Subcutaneous abdominal adipose tissue (tissue), 5 donors: ENCODE measurements at regions not wholly inside any gene's neighbourhood (a gene's known extent, or its start where the extent isn't known, plus 50 kb on each side); places are given as distances from the start of the nearest gene placed in this dataset.

Source experiments
- H3K27ac ChIP-seq: one replicate; pipeline ENCODE4 v1.7.0; 2013; ENCODE audit warnings: low read depth, mild to moderate bottlenecking, inconsistent platforms, low read length, moderate library complexity
- H3K27me3 ChIP-seq, 5 donors: one replicate each; pipeline ENCODE4 v1.7.0; 2013; ENCODE audit warnings: low read length in 5 of 5, inconsistent platforms in 1 of 5; ENCODE audit not compliant: control insufficient read depth in 5 of 5, insufficient read depth in 4 of 5
- H3K36me3 ChIP-seq, 5 donors: one replicate each; pipeline ENCODE4 v1.7.0; 2013; ENCODE audit warnings: low read length in 5 of 5; ENCODE audit not compliant: control insufficient read depth in 5 of 5, insufficient read depth in 5 of 5
- H3K4me1 ChIP-seq, 5 donors: one replicate each; pipeline ENCODE4 v1.7.0; 2013; ENCODE audit warnings: low read length in 5 of 5, mild to moderate bottlenecking in 3 of 5, moderate library complexity in 1 of 5; ENCODE audit not compliant: control insufficient read depth in 5 of 5, insufficient read depth in 5 of 5
- H3K4me3 ChIP-seq, 5 donors: one replicate each; pipeline ENCODE4 v1.7.0; 2013; ENCODE audit warnings: low read length in 5 of 5, low read depth in 1 of 5
- H3K9ac ChIP-seq, 5 donors: one replicate each; pipeline ENCODE4 v1.7.0; 2013; ENCODE audit warnings: low read length in 5 of 5, mild to moderate bottlenecking in 4 of 5, moderate library complexity in 3 of 5
- H3K9me3 ChIP-seq, 5 donors: one replicate each; pipeline ENCODE4 v1.7.0; 2013; ENCODE audit warnings: low read length in 5 of 5; ENCODE audit not compliant: control insufficient read depth in 5 of 5
- donor health status: healthy.
- donor health status: healthy.
- donor health status: healthy.
- donor health status: healthy.
- donor health status: healthy.

DNA sequence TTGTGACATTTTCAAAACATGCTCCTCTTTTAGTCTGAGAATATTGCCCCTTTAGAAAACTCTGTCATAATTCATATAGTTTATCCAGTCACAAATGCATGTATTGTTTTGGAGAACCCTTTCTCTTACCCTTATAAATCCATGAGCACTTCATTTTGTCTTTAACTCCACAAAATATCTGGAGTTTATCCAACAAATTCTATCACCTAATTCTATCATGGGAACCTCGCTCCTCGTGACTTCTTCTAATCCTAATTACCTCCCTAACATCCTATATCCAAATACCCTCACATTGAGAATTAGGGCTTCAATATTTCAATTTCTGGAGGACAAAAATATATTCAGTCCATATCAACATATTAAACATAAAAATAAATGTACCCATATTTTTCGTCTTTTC is 1565.9 kb downstream of the ARAP2 start:
- Histone ChIP-seq H3K4me1 (no peaks in the 10 kb centered on the region), H3K27me3 (no peaks in the 10 kb centered on the region)

DNA sequence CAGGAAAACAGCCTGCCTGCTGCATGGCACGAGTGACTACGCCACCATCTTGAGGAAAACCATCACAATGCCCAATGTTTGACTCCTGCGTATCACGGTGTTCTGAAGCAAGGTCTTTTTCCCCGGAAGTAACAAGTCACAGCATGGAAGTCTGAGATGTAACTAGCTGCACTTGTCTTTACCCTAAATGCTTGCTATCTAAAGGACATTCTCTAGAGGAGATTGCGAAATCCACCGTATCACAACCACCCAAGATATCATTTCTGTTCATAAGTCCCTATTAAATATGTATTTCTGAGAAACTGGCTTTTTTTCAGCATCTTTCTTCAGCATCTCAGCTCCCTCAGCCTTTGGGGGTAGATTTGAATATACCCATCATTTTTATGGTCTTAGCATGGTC is 1565.1 kb downstream of the ARAP2 start:
- Histone ChIP-seq H3K9ac (no peak overlapping the region), H3K4me3 (no peak overlapping the region), H3K9me3 (no peaks in the 10 kb centered on the region), H3K27me3 (no peaks in the 10 kb centered on the region), H3K36me3 (no peaks in the 10 kb centered on the region), H3K27ac (no peak overlapping the region), H3K4me1 (no peaks in the 10 kb centered on the region)

More for the DNA sequence above, 1565.9 kb downstream of the ARAP2 start:
- Histone ChIP-seq H3K27ac (no peak overlapping the region), H3K4me3 (no peak overlapping the region), H3K9ac (no peak overlapping the region), H3K36me3 (no peaks in the 10 kb centered on the region), H3K9me3 (no peaks in the 10 kb centered on the region)

DNA sequence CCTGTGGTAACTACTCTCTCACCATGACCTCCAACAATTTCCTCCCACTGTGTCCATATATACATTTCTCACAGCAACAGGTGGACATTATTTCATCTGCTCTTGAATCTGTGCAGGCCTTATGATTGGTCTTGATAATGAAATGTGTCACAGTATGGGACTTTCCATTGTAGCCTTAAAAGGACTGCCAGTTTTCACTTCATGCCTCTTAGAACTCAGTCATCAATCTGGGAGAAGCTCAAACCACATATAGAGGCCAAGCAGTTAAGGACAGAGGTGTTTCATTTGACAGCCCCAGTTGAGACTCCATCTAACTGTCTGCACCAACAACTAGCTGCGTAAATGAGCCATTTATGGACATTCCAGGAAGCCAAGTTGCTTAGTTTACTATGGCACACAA is 1534.8 kb downstream of the ARAP2 start:
- Histone ChIP-seq H3K27me3 (no peaks in the 10 kb centered on the region), H3K4me1 (no peaks in the 10 kb centered on the region), H3K9ac (no peak overlapping the region), H3K27ac (no peak overlapping the region), H3K4me3 (no peak overlapping the region), H3K9me3 (no peaks in the 10 kb centered on the region), H3K36me3 (no peaks in the 10 kb centered on the region)

DNA sequence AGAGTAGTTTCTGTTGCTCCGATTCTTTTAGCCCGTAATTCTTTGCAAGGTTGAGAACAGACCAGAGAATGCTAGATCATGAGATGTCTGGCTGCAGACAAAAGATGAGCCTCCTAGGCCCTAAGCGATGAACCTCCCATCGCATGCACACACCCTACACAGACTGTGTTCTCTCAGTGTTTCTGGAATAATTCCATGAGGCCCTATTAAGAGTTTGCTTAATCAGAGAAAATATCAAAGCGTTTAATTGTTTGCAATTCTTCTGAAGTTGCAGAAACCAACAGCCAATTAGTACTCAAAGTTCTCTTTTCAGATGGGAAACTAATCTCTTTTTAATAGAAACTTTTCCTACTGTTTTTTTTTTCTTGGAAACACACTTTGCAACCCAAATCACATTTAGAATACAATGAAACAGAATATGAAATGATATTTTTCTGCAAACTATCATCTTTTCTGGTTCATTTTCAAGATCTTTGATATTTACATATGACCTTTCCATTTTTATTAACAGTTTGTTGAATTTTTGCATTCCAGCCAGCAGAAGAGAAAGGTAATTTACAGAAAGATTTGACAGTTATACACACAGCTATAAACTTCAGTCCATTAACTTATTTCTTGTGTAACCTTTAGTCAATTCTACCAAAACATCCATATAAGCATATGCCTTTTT is 1525.6 kb downstream of the ARAP2 start:
- Histone ChIP-seq H3K4me3 (no peak overlapping the region), H3K36me3 (no peaks in the 10 kb centered on the region), H3K9me3 (no peaks in the 10 kb centered on the region), H3K27ac (no peak overlapping the region), H3K9ac (no peak overlapping the region), H3K4me1 (no peaks in the 10 kb centered on the region), H3K27me3 (no peaks in the 10 kb centered on the region)

DNA sequence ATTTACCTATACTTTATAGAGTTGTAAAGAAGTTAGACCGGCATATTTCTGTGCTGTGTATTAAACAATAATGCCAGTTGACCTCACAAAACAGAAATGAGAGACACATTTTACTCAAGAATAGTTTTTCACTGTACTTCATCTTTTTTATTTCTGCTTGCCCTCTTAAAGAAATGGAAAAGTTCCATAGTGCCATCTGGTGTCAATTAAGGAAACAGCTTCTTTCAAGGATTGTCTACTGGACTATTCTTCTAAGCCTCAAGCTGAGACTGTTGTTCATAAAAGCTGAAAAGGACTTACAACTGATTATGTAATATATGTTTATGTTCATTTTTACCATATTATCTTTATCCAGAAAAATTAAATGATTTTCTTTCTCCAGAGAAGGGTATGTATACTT is 1523.7 kb downstream of the ARAP2 start:
- Histone ChIP-seq H3K4me3 (no peak overlapping the region), H3K9ac (no peak overlapping the region), H3K27ac (no peak overlapping the region), H3K27me3 (no peaks in the 10 kb centered on the region), H3K9me3 (no peaks in the 10 kb centered on the region), H3K36me3 (no peaks in the 10 kb centered on the region), H3K4me1 (no peaks in the 10 kb centered on the region)

DNA sequence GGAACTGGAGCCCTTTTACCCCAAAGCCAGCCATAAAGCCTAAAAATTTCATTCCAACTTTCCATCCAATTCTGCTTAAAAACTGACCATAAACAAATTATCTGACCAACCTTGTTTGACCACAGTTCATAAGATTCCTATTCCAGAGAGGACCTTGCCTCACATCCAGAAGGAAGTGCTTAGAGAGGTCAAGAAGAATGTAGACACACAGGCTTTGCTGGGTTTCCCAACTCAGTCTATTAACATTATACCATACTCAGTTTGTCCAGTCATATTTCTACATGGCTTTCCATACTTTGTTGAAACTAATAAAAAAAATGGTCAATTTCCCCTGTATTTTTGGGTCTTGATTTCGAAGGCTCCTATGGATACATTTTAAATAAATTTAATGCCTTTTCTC is 1522.5 kb downstream of the ARAP2 start:
- H3K9ac ChIP-seq, result no peak overlapping the region
- no peaks in the 10 kb centered on the region for H3K9me3 ChIP-seq
- no peaks in the 10 kb centered on the region for H3K4me1 ChIP-seq

DNA sequence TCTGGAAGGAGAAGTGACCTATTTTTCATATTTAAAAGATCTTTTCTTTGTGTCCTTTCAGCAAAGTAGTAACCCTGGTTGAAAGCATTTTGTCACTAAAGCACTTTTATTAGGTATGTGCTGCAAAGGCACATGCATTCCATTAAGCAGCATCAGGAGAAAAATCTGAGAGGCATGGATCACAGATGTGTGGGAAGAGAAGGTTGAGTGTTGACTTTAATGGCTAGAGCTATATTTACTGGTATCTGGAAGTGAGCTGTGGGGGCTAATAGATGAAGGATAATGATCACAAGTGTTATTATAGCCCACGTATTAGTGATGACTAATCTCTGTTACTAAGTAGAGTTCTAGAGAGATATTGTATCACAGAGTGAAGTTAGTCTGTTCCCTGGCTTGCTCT is 1520.7 kb downstream of the ARAP2 start:
- Histone ChIP-seq H3K9me3 (no peaks in the 10 kb centered on the region), H3K27me3 (no peaks in the 10 kb centered on the region), H3K4me3 (no peak overlapping the region), H3K4me1 (no peaks in the 10 kb centered on the region), H3K36me3 (no peaks in the 10 kb centered on the region), H3K9ac (no peak overlapping the region), H3K27ac (no peak overlapping the region)

More for the DNA sequence above, 1522.5 kb downstream of the ARAP2 start:
- no peak overlapping the region for H3K4me3 ChIP-seq
- H3K27ac ChIP-seq, result no peak overlapping the region
- H3K27me3 ChIP-seq, result no peaks in the 10 kb centered on the region
- H3K36me3 ChIP-seq, result no peaks in the 10 kb centered on the region

DNA sequence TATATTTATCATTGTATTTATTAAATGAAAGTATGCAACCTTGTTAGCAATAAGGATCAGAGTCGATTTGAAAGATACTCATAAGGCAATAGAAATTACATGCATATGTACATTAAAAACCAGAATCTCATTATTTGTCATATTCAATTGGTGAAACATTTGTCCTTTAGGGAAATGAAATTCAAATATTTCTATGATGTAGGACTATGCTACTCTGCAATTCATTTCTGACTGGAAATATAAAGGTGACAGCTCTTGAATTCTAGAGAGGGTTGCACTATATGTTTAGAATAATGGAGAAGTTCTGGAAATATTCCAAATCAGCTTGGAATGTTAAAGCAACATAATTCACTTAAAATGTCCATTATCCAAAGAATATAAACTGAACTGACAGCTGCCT is 1519.8 kb downstream of the ARAP2 start:
- H3K9ac ChIP-seq, result no peak overlapping the region
- no peaks in the 10 kb centered on the region for H3K36me3 ChIP-seq
- H3K4me1 ChIP-seq, result no peaks in the 10 kb centered on the region
- no peak overlapping the region for H3K27ac ChIP-seq
- no peaks in the 10 kb centered on the region for H3K27me3 ChIP-seq
- H3K9me3 ChIP-seq, result no peaks in the 10 kb centered on the region
- no peak overlapping the region for H3K4me3 ChIP-seq

DNA sequence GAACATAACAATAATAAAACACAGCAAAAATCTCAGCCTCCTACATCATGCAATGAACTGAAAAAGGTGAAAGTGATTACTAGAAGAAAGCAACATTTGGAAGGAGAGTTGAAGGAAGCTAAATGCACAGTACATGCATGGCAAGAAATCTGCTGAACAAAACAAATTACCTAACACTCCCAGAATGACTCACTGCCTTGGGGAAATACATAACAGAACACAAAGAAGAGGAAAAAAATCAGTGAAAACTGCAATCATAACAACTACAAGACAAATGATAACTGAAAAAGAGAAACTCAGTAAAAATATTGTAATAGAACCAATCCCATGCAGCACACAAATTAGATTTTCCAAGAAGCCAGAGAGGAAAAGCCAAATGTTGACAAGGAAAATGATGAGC is 1513.2 kb downstream of the ARAP2 start:
- H3K27me3 ChIP-seq, result no peaks in the 10 kb centered on the region
- H3K4me3 ChIP-seq, result no peak overlapping the region

DNA sequence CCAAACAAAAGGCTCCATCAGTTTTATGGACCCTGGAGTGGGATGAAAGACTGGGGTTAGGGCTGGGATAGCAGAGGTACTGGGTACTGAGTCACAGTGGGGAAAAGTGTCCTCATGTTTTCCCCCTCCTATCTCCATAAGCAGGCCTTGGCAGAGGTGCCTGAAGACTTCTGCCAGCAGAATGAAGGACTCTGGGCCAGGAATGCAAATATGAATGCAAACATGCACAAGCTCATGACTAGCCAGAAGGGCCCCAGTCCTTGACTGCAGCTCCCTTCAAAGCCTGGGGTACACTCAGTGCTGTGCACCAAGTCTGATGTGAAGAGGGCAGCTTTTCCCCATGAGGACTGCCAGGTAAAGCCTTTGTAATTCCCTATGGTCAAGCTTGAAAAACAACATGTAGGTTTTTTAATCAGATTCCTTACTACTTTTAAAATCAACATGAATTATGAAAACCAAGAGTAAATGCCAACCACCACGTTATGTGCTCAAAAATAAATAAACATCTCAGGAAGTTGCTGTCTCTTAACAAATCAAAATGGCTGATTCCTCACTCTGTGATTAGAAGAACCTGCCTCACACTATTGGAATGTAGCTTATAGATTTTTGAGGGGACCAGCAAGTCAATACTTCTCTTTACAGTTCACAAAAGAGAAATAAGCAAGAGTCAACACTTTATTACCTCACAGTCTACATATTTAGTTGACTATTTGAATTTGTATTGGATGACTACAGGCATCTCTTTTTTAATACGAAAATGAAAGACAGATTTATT is 1512.0 kb downstream of the ARAP2 start:
- Histone ChIP-seq H3K36me3 (no peaks in the 10 kb centered on the region), H3K27ac (no peak overlapping the region), H3K9me3 (no peaks in the 10 kb centered on the region), H3K4me3 (no peak overlapping the region), H3K27me3 (no peaks in the 10 kb centered on the region), H3K4me1 (peaks cover 0 to 18% (median 8%) of the 10 kb centered on the region in 5 donors), H3K9ac (no peak overlapping the region)

More for the DNA sequence above, 1513.2 kb downstream of the ARAP2 start:
- H3K27ac ChIP-seq, result no peak overlapping the region
- no peak overlapping the region for H3K9ac ChIP-seq
- peaks cover 0 to 18% (median 8%) of the 10 kb centered on the region in 5 donors for H3K4me1 ChIP-seq
- H3K36me3 ChIP-seq, result no peaks in the 10 kb centered on the region
- no peaks in the 10 kb centered on the region for H3K9me3 ChIP-seq
